ENCODE measurements at regions not wholly inside any gene's neighbourhood (a gene's known extent, or its start where the extent isn't known, plus 50 kb on each side); places are given as distances from the start of the nearest gene placed in this dataset.

DNA sequence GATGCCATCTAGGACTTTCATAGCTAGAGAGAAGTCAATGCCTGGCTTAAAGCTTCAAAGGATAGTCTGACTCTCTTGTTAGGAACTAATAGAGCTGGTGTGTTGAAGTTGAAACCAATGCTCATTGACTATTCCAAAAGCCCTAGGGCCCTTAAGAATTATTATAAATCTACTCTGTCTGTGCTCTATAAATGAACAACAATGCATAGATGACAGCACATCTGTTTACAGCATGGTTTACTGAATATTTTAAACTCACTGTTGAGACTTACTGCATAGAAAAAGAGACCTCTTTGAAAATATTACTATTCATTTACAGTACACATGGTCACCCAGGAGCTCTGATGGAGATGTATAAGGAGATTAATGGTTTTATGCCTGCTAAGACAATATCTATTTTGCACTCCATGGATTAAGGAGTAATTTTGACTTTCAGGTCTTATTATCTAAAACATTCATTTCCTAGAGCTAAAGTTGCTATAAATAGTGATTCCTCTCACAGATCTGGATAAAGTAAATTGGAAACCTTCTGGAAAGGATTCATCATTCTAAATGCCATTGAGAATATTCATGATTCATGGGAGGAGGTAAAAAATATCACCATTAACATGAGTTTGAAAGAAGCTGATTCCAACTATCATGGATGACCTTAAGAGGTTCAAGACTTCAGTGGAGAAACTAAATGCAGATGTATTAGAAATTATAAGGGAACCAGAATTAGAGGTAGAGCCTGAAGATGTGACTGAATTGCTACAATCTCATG lies 763.5 kb upstream of the MAP3K7 start:
- Histone ChIP-seq H3K4me1 (ENCODE audit: low read depth) (no peaks in the 10 kb centered on the region), H3K4me3 (no peak overlapping the region), H3K9me3 (no peaks in the 10 kb centered on the region), H3K36me3 (ENCODE audit: low read depth) (no peaks in the 10 kb centered on the region)
- no peak for DNase-seq
- intact Hi-C loops (cut with DNase I, micrococcal nuclease): no loop called here
- TF ChIP-seq, protein P1, sequence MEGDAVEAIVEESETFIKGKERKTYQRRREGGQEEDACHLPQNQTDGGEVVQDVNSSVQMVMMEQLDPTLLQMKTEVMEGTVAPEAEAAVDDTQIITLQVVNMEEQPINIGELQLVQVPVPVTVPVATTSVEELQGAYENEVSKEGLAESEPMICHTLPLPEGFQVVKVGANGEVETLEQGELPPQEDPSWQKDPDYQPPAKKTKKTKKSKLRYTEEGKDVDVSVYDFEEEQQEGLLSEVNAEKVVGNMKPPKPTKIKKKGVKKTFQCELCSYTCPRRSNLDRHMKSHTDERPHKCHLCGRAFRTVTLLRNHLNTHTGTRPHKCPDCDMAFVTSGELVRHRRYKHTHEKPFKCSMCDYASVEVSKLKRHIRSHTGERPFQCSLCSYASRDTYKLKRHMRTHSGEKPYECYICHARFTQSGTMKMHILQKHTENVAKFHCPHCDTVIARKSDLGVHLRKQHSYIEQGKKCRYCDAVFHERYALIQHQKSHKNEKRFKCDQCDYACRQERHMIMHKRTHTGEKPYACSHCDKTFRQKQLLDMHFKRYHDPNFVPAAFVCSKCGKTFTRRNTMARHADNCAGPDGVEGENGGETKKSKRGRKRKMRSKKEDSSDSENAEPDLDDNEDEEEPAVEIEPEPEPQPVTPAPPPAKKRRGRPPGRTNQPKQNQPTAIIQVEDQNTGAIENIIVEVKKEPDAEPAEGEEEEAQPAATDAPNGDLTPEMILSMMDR (IDR thresholded peaks at IDR 0.05): no peak
- no peak for ATAC-seq

DNA sequence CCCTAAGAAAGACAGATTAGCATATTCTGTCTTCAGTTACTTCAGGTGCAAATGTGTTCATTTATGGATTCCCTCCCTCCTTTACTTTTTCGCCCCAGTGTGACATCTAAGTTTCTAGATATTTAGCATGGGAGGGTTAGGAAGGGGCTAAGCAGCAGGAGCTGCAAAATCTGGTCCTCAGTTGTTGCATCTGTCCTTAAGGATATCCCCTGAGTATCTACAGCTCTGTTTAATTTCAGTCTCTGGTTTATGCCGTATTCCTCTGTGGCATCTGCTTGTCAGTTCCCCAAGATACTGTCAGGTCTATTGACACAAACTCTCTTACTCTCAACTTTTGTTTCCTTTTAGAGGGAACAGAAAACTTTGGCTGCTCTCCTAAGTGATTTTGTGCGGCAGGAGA lies 754.6 kb upstream of the MAP3K7 start:
- no peak overlapping the region for H3K4me3 ChIP-seq
- no peaks in the 10 kb centered on the region for H3K36me3 ChIP-seq (ENCODE audit: low read depth)
- no peak for DNase-seq
- no peak for ATAC-seq
- TF ChIP-seq, protein P1 (IDR thresholded peaks at IDR 0.05): no peak
- no peaks in the 10 kb centered on the region for H3K4me1 ChIP-seq (ENCODE audit: low read depth)
- H3K9me3 ChIP-seq: no peaks in the 10 kb centered on the region
- intact Hi-C loops (cut with DNase I, micrococcal nuclease): no loop called here

DNA sequence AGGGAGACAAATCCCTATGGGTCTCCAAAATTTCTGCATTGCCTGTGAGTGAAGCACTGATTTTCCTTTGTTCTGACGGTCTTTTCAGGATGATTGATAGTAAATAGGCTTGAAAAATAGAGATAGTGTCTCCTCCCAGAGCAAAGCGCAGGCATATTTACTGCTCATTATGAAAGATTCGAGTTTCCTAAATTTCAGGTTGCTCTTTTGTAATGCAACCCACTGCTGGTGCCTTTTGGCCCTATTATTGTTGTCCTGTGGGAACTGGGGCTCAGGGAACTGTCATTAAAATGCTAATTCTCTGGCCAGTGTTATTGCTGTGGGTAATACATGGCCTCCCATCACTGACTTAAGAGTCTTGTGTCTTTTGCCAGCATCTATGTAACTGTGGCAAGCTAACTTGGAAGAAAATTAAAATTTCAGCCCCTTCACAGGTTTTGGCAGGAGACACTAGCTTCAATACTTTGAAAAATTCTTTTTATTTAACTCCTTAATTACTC lies 754.1 kb upstream of the MAP3K7 start:
- Histone ChIP-seq H3K36me3 (ENCODE audit: low read depth) (no peaks in the 10 kb centered on the region), H3K9me3 (no peaks in the 10 kb centered on the region), H3K4me1 (ENCODE audit: low read depth) (no peaks in the 10 kb centered on the region), H3K4me3 (no peak overlapping the region)
- TF ChIP-seq, protein P1 (IDR thresholded peaks at IDR 0.05): no peak
- DNase-seq (no peak), ATAC-seq (no peak)
- intact Hi-C loops (cut with DNase I, micrococcal nuclease): no loop called here

DNA sequence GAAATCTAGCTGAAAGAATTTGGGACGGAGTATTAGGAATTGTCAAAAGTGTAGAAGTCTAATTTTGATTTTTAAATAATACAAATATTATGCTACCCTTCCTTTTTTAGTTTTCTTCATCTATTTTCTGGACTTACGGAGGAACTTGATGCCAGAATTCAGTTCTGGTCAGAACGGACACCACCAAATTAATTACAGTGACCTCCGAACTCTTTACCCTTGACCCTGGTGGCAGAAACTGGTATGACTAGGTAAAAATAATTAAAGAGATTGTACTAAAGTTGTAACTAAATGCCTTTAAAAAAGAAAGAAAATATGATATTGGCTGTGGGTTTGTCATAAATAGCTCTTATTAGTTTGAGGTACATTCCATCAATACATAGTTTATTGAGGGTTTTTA lies 751.1 kb upstream of the MAP3K7 start:
- H3K9me3 ChIP-seq: no peaks in the 10 kb centered on the region
- H3K4me3 ChIP-seq: no peak overlapping the region
- H3K36me3 ChIP-seq (ENCODE audit: low read depth): no peaks in the 10 kb centered on the region
- no peaks in the 10 kb centered on the region for H3K4me1 ChIP-seq (ENCODE audit: low read depth)
- TF ChIP-seq, protein P1 (IDR thresholded peaks at IDR 0.05): no peak
- ATAC-seq: no peak
- intact Hi-C loops (cut with DNase I, micrococcal nuclease): no loop called here
- no peak for DNase-seq

DNA sequence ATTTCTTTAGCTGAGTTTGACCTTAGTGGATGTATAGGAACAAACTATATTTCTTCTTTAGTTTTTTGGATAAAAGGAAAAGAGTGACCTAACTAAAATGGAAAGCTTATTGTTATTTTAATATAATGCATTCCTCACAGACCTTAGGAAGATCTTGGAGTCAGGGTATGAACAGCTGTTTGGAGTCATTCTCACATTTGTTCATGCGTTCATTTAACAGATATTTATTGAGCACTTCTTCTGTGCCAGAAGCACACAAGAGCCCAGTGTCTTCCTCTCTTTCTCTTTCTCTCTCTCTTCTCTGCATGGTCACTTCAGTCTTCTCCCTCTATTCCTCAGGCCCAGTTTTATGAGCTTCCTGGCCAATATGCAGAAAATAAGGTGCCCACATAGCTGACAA lies 744.0 kb upstream of the MAP3K7 start:
- Histone ChIP-seq H3K4me1 (ENCODE audit: low read depth) (no peaks in the 10 kb centered on the region), H3K36me3 (ENCODE audit: low read depth) (no peaks in the 10 kb centered on the region), H3K9me3 (no peaks in the 10 kb centered on the region), H3K4me3 (no peak overlapping the region)
- intact Hi-C loops (cut with DNase I, micrococcal nuclease): no loop called here
- TF ChIP-seq, protein P1 (IDR thresholded peaks at IDR 0.05): no peak
- DNase-seq (no peak), ATAC-seq (no peak)
